SU-DHL-6 (cell line): ENCODE measurements at regions not wholly inside any gene's neighbourhood (a gene's known extent, or its start where the extent isn't known, plus 50 kb on each side); places are given as distances from the start of the nearest gene placed in this dataset.

Experiments
- H2AFZ ChIP-seq: fragments of 200-600 bp; sonication (generic); 2 replicates; pipeline ENCODE4 v1.6.1; 2014; ENCODE audit warnings: low read depth, mild to moderate bottlenecking, moderate library complexity, mixed read lengths, antibody characterized with exemption, low read length; ENCODE audit not compliant: severe bottlenecking
- H3F3A ChIP-seq: fragments of 200-600 bp; shearing (Covaris generic); 2 replicates; pipeline ENCODE4 v1.6.0; 2016; ENCODE audit warnings: antibody characterized with exemption, mild to moderate bottlenecking; ENCODE audit not compliant: insufficient read depth
- H3K27ac ChIP-seq: fragments of 200-600 bp; sonication (generic); 2 replicates; pipeline ENCODE4 v1.5.1; 2016; ENCODE audit warnings: low read depth, mild to moderate bottlenecking, low read length, moderate library complexity, mixed read lengths
- H3K27me3 ChIP-seq: fragments of 200-600 bp; sonication (generic), shearing (Covaris generic); 2 replicates; pipeline ENCODE4 v1.6.0; 2014; ENCODE audit warnings: mild to moderate bottlenecking, low read length
- H3K36me3 ChIP-seq: fragments of 200-600 bp; sonication (generic); 2 replicates; pipeline ENCODE4 v1.6.1; 2014; ENCODE audit warnings: mild to moderate bottlenecking, low read length, mixed read lengths
- H3K4me2 ChIP-seq: fragments of 300-600, 200-600 bp; shearing (Covaris generic), sonication (generic); 2 replicates; pipeline ENCODE4 v1.6.0; 2014; ENCODE audit warnings: low read length, low read depth, mild to moderate bottlenecking; ENCODE audit not compliant: poor library complexity, severe bottlenecking
- H3K4me3 ChIP-seq: fragments of 200-600 bp; sonication (generic); 2 replicates; pipeline ENCODE4 v1.5.1; 2014; ENCODE audit warnings: antibody characterized with exemption, low read length, mild to moderate bottlenecking, mixed read lengths; ENCODE audit not compliant: insufficient read depth, poor library complexity, severe bottlenecking
- H3K79me2 ChIP-seq: fragments of 200-600 bp; sonication (generic); 2 replicates; pipeline ENCODE4 v1.6.1; 2014; ENCODE audit warnings: mild to moderate bottlenecking, low read length, moderate library complexity; ENCODE audit not compliant: insufficient read depth
- H3K9ac ChIP-seq: fragments of 200-600 bp; sonication (generic); 2 replicates; pipeline ENCODE4 v1.7.0; 2014; ENCODE audit warnings: mild to moderate bottlenecking, low read length
- H3K9me2 ChIP-seq: fragments of 200-600 bp; sonication (generic); replicated peaks from 2 replicates; pipeline ENCODE4 v1.6.1; 2014; ENCODE audit warnings: low read length; ENCODE audit not compliant: insufficient read depth
- H3K9me3 ChIP-seq: fragments of 200-600 bp; sonication (generic); 2 replicates; pipeline ENCODE4 v1.6.1; 2014; ENCODE audit warnings: low read length, mixed read lengths; ENCODE audit not compliant: insufficient read depth
- H4K20me1 ChIP-seq: fragments of 200-600 bp; sonication (generic); 2 replicates; pipeline ENCODE4 v1.6.1; 2014; ENCODE audit warnings: low read depth, mild to moderate bottlenecking, antibody characterized with exemption, low read length, moderate library complexity, mixed read lengths
- EZH2phosphoT487 ChIP-seq: fragments of 200-600 bp; sonication (generic), shearing (Covaris generic); conservative IDR thresholded peaks from 2 replicates; pipeline ENCODE4 v1.6.1; 2018; ENCODE audit warnings: mild to moderate bottlenecking, antibody characterized with exemption, low read length, moderate library complexity, mixed read lengths
- TF ChIP-seq, protein P1 (sequence below): fragments of 200-600 bp; sonication (generic); IDR thresholded peaks from one replicate; pipeline ENCODE4 v1.5.1; 2017; ENCODE audit warnings: antibody characterized with exemption, mild to moderate bottlenecking, low read length, moderate library complexity; ENCODE audit not compliant: insufficient read depth, poor library complexity, severe bottlenecking

- Histone ChIP-seq H2AFZ (no peak overlapping the region), H3K27ac (no peak overlapping the region), H3F3A (no peaks in the 10 kb centered on the region), H3K36me3 (no peaks in the 10 kb centered on the region), H3K9me2 (no peaks in the 10 kb centered on the region), H3K79me2 (no peaks in the 10 kb centered on the region), H4K20me1 (no peaks in the 10 kb centered on the region), H3K4me2 (no peak overlapping the region), H3K4me3 (no peak overlapping the region), H3K9ac (no peak overlapping the region), H3K9me3 (no peaks in the 10 kb centered on the region), H3K27me3 (no peaks in the 10 kb centered on the region)
- TF ChIP-seq, protein P1, sequence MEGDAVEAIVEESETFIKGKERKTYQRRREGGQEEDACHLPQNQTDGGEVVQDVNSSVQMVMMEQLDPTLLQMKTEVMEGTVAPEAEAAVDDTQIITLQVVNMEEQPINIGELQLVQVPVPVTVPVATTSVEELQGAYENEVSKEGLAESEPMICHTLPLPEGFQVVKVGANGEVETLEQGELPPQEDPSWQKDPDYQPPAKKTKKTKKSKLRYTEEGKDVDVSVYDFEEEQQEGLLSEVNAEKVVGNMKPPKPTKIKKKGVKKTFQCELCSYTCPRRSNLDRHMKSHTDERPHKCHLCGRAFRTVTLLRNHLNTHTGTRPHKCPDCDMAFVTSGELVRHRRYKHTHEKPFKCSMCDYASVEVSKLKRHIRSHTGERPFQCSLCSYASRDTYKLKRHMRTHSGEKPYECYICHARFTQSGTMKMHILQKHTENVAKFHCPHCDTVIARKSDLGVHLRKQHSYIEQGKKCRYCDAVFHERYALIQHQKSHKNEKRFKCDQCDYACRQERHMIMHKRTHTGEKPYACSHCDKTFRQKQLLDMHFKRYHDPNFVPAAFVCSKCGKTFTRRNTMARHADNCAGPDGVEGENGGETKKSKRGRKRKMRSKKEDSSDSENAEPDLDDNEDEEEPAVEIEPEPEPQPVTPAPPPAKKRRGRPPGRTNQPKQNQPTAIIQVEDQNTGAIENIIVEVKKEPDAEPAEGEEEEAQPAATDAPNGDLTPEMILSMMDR, result no peak
Observed at GRCh38 chr7:26965724-26966123, 101.3 kb upstream of the SKAP2 start.

DNA sequence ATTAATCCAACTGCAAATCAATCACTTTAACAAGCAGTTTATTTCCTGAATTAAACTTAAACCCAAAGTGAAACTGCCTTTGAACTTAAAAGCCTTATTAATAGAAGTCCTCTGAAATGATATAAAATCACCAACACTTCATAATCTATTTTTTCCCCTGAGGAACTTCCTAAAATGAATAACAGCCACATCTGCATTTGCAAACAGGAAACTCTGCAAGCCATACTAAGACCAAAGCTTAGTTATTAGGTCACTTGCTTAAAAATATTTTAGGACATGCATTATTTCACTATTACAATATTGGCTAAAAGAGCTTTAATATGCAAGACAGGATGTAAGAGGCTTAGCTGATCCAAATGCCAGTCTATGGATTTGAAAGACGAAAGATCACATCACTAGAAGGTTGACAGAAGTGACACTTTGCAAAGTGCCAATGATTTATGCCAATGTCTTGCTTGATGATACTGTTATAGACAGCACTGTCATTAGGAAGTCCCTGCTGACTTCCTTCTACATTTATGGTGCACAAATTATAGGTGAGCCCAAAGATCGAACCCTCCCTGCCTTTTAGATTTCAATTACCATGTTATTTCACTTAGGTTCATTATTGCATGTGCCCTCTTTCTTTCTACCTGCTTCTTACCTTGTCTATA is 99.9 kb upstream of the SKAP2 start:
- Histone ChIP-seq H3K9ac (no peak overlapping the region), H3K9me2 (no peaks in the 10 kb centered on the region), H3F3A (no peaks in the 10 kb centered on the region), H3K9me3 (no peaks in the 10 kb centered on the region), H4K20me1 (no peaks in the 10 kb centered on the region), H3K4me3 (no peak overlapping the region), H3K36me3 (no peaks in the 10 kb centered on the region), H3K79me2 (no peaks in the 10 kb centered on the region), H3K27me3 (no peaks in the 10 kb centered on the region), H3K4me2 (no peak overlapping the region), H2AFZ (no peak overlapping the region), H3K27ac (no peak overlapping the region)
- TF ChIP-seq, protein P1, result no peak
- TF ChIP-seq EZH2phosphoT487, result no peak

DNA sequence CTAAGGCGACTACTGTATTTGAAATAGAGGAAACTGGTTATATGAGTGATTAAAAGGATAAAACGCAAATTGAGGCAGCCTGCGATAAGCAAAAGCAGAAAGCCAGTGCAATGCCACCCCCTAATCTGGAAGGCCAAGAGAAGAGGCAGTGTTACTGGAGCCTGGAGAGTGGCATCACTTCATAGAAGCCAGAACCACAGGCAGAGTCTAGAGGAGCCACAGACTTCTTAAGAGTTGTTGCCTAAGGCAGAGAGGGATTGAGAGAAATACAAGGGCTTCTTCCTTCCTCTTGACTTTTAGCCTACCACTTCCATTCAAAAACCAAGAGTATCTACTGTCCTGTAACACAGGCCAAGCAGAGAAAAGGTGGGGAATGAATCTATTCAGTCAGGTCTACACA is 94.9 kb upstream of the SKAP2 start:
- no peaks in the 10 kb centered on the region for H3K9me2 ChIP-seq
- H3F3A ChIP-seq, result no peaks in the 10 kb centered on the region
- TF ChIP-seq EZH2phosphoT487, result no peak
- TF ChIP-seq, protein P1, result no peak
- H3K9ac ChIP-seq, result no peak overlapping the region
- H4K20me1 ChIP-seq, result no peaks in the 10 kb centered on the region
- H3K27ac ChIP-seq, result no peak overlapping the region
- H3K4me2 ChIP-seq, result no peak overlapping the region
- H3K4me3 ChIP-seq, result no peak overlapping the region
- H3K79me2 ChIP-seq, result no peaks in the 10 kb centered on the region
- no peaks in the 10 kb centered on the region for H3K36me3 ChIP-seq
- no peaks in the 10 kb centered on the region for H3K9me3 ChIP-seq
- no peaks in the 10 kb centered on the region for H3K27me3 ChIP-seq
- no peak overlapping the region for H2AFZ ChIP-seq
